WTC11 (cell line): ENCODE measurements at regions not wholly inside any gene's neighbourhood (a gene's known extent, or its start where the extent isn't known, plus 50 kb on each side); places are given as distances from the start of the nearest gene placed in this dataset.

ENCODE experiments used
- ATAC-seq: fragments of 200-7000 bp; cut with Tn5 transposase; 2 replicates; pipeline ENCODE4 v1.10.0; 2021; ENCODE audit warnings: mild to moderate bottlenecking, moderate library complexity
- CTCF ChIA-PET: fragments of 300-600 bp; sonication (Branson Sonifier 250); formaldehyde crosslinking; loops from one replicate; lab custom pipeline; 2021; ENCODE audit warnings: antibody characterized with exemption; lab: Charles Lee
- POLR2A ChIA-PET: fragments of 350-600 bp; sonication (Branson Sonifier 250); formaldehyde crosslinking; loops from one replicate; lab custom pipeline; 2021; ENCODE audit warnings: antibody characterized with exemption; lab: Charles Lee
- DNase-seq: peaks from one replicate; pipeline ENCODE4 v3.0.0; 2021; ENCODE audit warnings: low spot score
- H3K27ac Mint-ChIP-seq: 2 replicates; pipeline ENCODE4 v1.8.0; 2021; ENCODE audit warnings: mixed read lengths
- H3K27me3 Mint-ChIP-seq: 2 replicates; pipeline ENCODE4 v1.8.0; 2021; ENCODE audit warnings: low read depth, mild to moderate bottlenecking, moderate library complexity, mixed read lengths
- H3K36me3 Mint-ChIP-seq: 2 replicates; pipeline ENCODE4 v1.8.0; 2021; ENCODE audit warnings: mixed read lengths
- H3K4me1 Mint-ChIP-seq: 2 replicates; pipeline ENCODE4 v1.8.0; 2022; ENCODE audit warnings: mixed read lengths
- H3K4me3 Mint-ChIP-seq: 2 replicates; pipeline ENCODE4 v1.8.0; 2021; ENCODE audit warnings: mild to moderate bottlenecking, moderate library complexity, mixed read lengths
- H3K9me3 Mint-ChIP-seq: 2 replicates; pipeline ENCODE4 v1.8.0; 2021; ENCODE audit warnings: mixed read lengths
- AFF4 ChIP-seq: sonication (generic); formaldehyde crosslinking; IDR thresholded peaks from 2 replicates; pipeline ENCODE4 v1.8.1; 2023; ENCODE audit warnings: mild to moderate bottlenecking, missing genetic modification reagents, borderline replicate concordance
- ELF4 ChIP-seq: sonication (generic); formaldehyde crosslinking; IDR thresholded peaks from 2 replicates; pipeline ENCODE4 v1.8.1; 2022; ENCODE audit warnings: low read depth, mild to moderate bottlenecking, moderate library complexity, missing genetic modification reagents
- ERG ChIP-seq: fragments of 250-450 bp; sonication (Bioruptor Pico); IDR thresholded peaks from 2 replicates; pipeline ENCODE4 v1.8.0; 2021; ENCODE audit warnings: mild to moderate bottlenecking
- ESRRA ChIP-seq: sonication (generic); formaldehyde crosslinking; IDR thresholded peaks from 2 replicates; pipeline ENCODE4 v1.8.1; 2022; ENCODE audit warnings: mild to moderate bottlenecking, missing genetic modification reagents, borderline replicate concordance
- HMGA2 ChIP-seq: fragments of 250-450 bp; sonication (Bioruptor Pico); IDR thresholded peaks from 2 replicates; pipeline ENCODE4 v1.4.0; 2021; ENCODE audit warnings: mild to moderate bottlenecking, moderate library complexity
- JAZF1 ChIP-seq: fragments of 250-450 bp; sonication (Bioruptor Pico); IDR thresholded peaks from 2 replicates; pipeline ENCODE4 v1.9.0; 2021; ENCODE audit warnings: moderate library complexity, mild to moderate bottlenecking, inconsistent platforms
- KAT7 ChIP-seq: sonication (generic); formaldehyde crosslinking; IDR thresholded peaks from 2 replicates; pipeline ENCODE4 v1.8.1; 2023; ENCODE audit warnings: missing genetic modification reagents, mild to moderate bottlenecking, borderline replicate concordance
- MYBL2 ChIP-seq: sonication (generic); formaldehyde crosslinking; IDR thresholded peaks from 2 replicates; pipeline ENCODE4 v1.8.1; 2023; ENCODE audit warnings: mild to moderate bottlenecking, moderate library complexity, missing genetic modification reagents
- NR2C2 ChIP-seq: sonication (generic); formaldehyde crosslinking; IDR thresholded peaks from 2 replicates; pipeline ENCODE4 v1.8.0; 2022; ENCODE audit warnings: mild to moderate bottlenecking, missing genetic modification reagents
- SOX15 ChIP-seq: fragments of 250-450 bp; sonication (Bioruptor Pico); IDR thresholded peaks from 2 replicates; pipeline ENCODE4 v1.9.0; 2021; ENCODE audit warnings: mild to moderate bottlenecking
- USF1 ChIP-seq: sonication (generic); formaldehyde crosslinking; IDR thresholded peaks from 2 replicates; pipeline ENCODE4 v1.8.0; 2022; ENCODE audit warnings: mild to moderate bottlenecking, missing genetic modification reagents
- ZBTB43 ChIP-seq: sonication (generic); formaldehyde crosslinking; IDR thresholded peaks from 2 replicates; pipeline ENCODE4 v1.8.1; 2023; ENCODE audit warnings: mild to moderate bottlenecking, missing genetic modification reagents
- ZNF121 ChIP-seq: sonication (generic); formaldehyde crosslinking; IDR thresholded peaks from 2 replicates; pipeline ENCODE4 v1.8.0; 2023; ENCODE audit warnings: missing genetic modification reagents
- ZNF219 ChIP-seq: sonication (generic); formaldehyde crosslinking; IDR thresholded peaks from 2 replicates; pipeline ENCODE4 v1.8.0; 2023; ENCODE audit warnings: missing genetic modification reagents, mild to moderate bottlenecking, borderline replicate concordance
- ZNF317 ChIP-seq: sonication (generic); formaldehyde crosslinking; IDR thresholded peaks from 2 replicates; pipeline ENCODE4 v1.8.1; 2023; ENCODE audit warnings: low read depth, mild to moderate bottlenecking, moderate library complexity, missing genetic modification reagents, borderline replicate concordance
- ZNF423 ChIP-seq: fragments of 250-450 bp; sonication (Bioruptor Pico); IDR thresholded peaks from 2 replicates; pipeline ENCODE4 v2.1.2; 2022; ENCODE audit warnings: mild to moderate bottlenecking, moderate library complexity
- ZSCAN18 ChIP-seq: fragments of 250-450 bp; sonication (Bioruptor Pico); IDR thresholded peaks from 2 replicates; pipeline ENCODE4 v2.1.2; 2022; ENCODE audit warnings: mild to moderate bottlenecking, moderate library complexity
- TF ChIP-seq, protein P1 (sequence below): fragments of 250-450 bp; sonication (Bioruptor Pico); IDR thresholded peaks from 2 replicates; pipeline ENCODE4 v1.9.0; 2021; ENCODE audit warnings: mild to moderate bottlenecking
- TF ChIP-seq, protein P2 (sequence below): sonication (generic); formaldehyde crosslinking; IDR thresholded peaks from 2 replicates; pipeline ENCODE4 v1.8.1; 2022; ENCODE audit warnings: missing genetic modification reagents, borderline replicate concordance

- CTCF ChIA-PET, result interaction anchor here (0.7 to 1.1 kb wide), 2 partner anchors 20 to 260 kb away, joined by 3 read pairs; no protein-coding TSS in a partner anchor
- no peak overlapping the region for H3K27ac Mint-ChIP-seq
- H3K4me1 Mint-ChIP-seq, result peaks cover 5% of the 10 kb centered on the region; the same call in 1 of the 2 replicates
- ATAC-seq (peak; percentile 97), DNase-seq (peak; percentile 26)
- no peaks in the 10 kb centered on the region for H3K27me3 Mint-ChIP-seq
- no peaks in the 10 kb centered on the region for H3K9me3 Mint-ChIP-seq
- POLR2A ChIA-PET, result interaction anchor here (0.5 kb wide), 1 partner anchor 385 kb away, joined by 4 read pairs; no protein-coding TSS in a partner anchor
- H3K4me3 Mint-ChIP-seq, result no peak overlapping the region
- no peak for TF ChIP-seq MYBL2 (CRISPR knock-in tag)
- no peak for TF ChIP-seq USF1
- no peak for TF ChIP-seq ZNF219 (CRISPR knock-in tag)
- TF ChIP-seq HMGA2 (CRISPR knock-in tag), result no peak
- no peak for TF ChIP-seq ZNF423 (CRISPR knock-in tag)
- TF ChIP-seq, protein P1, sequence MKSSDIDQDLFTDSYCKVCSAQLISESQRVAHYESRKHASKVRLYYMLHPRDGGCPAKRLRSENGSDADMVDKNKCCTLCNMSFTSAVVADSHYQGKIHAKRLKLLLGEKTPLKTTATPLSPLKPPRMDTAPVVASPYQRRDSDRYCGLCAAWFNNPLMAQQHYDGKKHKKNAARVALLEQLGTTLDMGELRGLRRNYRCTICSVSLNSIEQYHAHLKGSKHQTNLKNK, result no peak
- TF ChIP-seq, protein P2, sequence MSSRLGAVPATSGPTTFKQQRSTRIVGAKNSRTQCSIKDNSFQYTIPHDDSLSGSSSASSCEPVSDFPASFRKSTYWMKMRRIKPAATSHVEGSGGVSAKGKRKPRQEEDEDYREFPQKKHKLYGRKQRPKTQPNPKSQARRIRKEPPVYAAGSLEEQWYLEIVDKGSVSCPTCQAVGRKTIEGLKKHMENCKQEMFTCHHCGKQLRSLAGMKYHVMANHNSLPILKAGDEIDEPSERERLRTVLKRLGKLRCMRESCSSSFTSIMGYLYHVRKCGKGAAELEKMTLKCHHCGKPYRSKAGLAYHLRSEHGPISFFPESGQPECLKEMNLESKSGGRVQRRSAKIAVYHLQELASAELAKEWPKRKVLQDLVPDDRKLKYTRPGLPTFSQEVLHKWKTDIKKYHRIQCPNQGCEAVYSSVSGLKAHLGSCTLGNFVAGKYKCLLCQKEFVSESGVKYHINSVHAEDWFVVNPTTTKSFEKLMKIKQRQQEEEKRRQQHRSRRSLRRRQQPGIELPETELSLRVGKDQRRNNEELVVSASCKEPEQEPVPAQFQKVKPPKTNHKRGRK (CRISPR knock-in tag), result no peak
- TF ChIP-seq AFF4 (CRISPR knock-in tag), result no peak
- TF ChIP-seq JAZF1 (CRISPR knock-in tag), result no peak
- no peaks in the 10 kb centered on the region for H3K36me3 Mint-ChIP-seq
Measured at GRCh38 chr4:111454961-111455360, 690.3 kb upstream of the FAM241A start.

- no peak for ATAC-seq
- TF ChIP-seq KAT7, result no peak
- POLR2A ChIA-PET, result no interaction called here
- DNase-seq, result no peak
- Mint-ChIP-seq H3K4me1 (no peaks in the 10 kb centered on the region), H3K36me3 (no peaks in the 10 kb centered on the region), H3K9me3 (0 out of 2 replicates have a peak, but pooled peaks cover 3% of the 10 kb centered on the region), H3K27me3 (peaks cover 4% of the 10 kb centered on the region; the same call in 1 of the 2 replicates), H3K4me3 (no peak overlapping the region), H3K27ac (no peak overlapping the region)
- CTCF ChIA-PET, result interaction anchor here (1.8 kb wide), 1 partner anchor 11 kb away, joined by 4 read pairs; no protein-coding TSS in a partner anchor
Measured at GRCh38 chr4:111464251-111465045, 680.8 kb upstream of the FAM241A start.

GRCh38 chr4:111466811-111467604, 678.2 kb upstream of the FAM241A start:
- H3K4me3 Mint-ChIP-seq, result no peak overlapping the region
- H3K9me3 Mint-ChIP-seq, result 0 out of 2 replicates have a peak, but pooled peaks cover 3% of the 10 kb centered on the region
- CTCF ChIA-PET, result no interaction called here
- H3K27me3 Mint-ChIP-seq, result peaks cover 4% of the 10 kb centered on the region; the same call in 1 of the 2 replicates
- ATAC-seq (no peak), DNase-seq (no peak)
- no peaks in the 10 kb centered on the region for H3K36me3 Mint-ChIP-seq
- no peaks in the 10 kb centered on the region for H3K4me1 Mint-ChIP-seq
- POLR2A ChIA-PET, result no interaction called here
- no peak overlapping the region for H3K27ac Mint-ChIP-seq
- TF ChIP-seq ELF4 (CRISPR knock-in tag), result no peak
- no peak for TF ChIP-seq NR2C2
- no peak for TF ChIP-seq ZBTB43 (CRISPR knock-in tag)
- TF ChIP-seq ZSCAN18 (CRISPR knock-in tag), result no peak
- TF ChIP-seq ESRRA (CRISPR knock-in tag), result no peak
- TF ChIP-seq ZNF121, result no peak
- no peak for TF ChIP-seq SOX15
- TF ChIP-seq ZNF317, result no peak
- TF ChIP-seq ERG (CRISPR knock-in tag), result no peak
